GM18520 (cell line): ENCODE measurements at regions not wholly inside any gene's neighbourhood (a gene's known extent, or its start where the extent isn't known, plus 50 kb on each side); places are given as distances from the start of the nearest gene placed in this dataset.
A peak's percentile ranks its signal among the peaks of the same experiment; 100 is the strongest.
"Not testable (repeated sequence)": the region's sequence is repeated elsewhere in the genome, so short reads cannot be mapped to it uniquely, and the experiment has no call there.

Experiments used
- ATAC-seq: cut with Tn5 transposase; IDR thresholded peaks from one replicate; pipeline ENCODE4 v1.9.1; 2021; ENCODE audit not compliant: unreplicated experiment

- not testable (repeated sequence) for ATAC-seq
These were observed 941.5 kb downstream of the TUBA3C start for GRCh38 chr13:18240086-18240485.

- not testable (repeated sequence) for ATAC-seq
These were observed 943.0 kb downstream of the TUBA3C start for GRCh38 chr13:18238586-18238985.

GRCh38 chr13:18236528-18236815 lies 945.2 kb downstream of the TUBA3C start:
- ATAC-seq = no peak

GRCh38 chr13:18235756-18236527 lies 945.7 kb downstream of the TUBA3C start:
- no peak for ATAC-seq

DNA sequence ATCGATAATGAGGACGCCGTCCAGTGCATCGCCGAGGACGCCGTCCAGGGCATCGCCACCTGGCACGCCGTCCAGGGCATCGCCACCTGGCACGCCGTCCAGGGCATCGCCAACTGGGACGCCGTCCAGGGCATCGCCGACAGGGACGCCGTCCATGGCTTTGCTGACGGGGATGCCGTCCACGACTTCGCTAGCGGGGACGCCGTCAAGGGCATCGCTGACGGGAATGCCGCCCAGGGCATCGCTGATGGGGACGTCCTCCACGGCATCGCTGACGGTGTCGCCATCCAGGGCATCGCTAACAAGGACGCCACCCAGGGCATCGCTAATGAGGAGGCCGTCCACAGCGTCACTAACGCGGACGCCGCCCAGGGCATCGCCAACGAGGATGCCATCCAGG lies 946.5 kb downstream of the TUBA3C start:
- no peak for ATAC-seq

GRCh38 chr13:18234451-18234850 lies 947.2 kb downstream of the TUBA3C start:
- not testable (repeated sequence) for ATAC-seq

GRCh38 chr13:18233783-18234299 lies 947.8 kb downstream of the TUBA3C start:
- ATAC-seq = no peak

DNA sequence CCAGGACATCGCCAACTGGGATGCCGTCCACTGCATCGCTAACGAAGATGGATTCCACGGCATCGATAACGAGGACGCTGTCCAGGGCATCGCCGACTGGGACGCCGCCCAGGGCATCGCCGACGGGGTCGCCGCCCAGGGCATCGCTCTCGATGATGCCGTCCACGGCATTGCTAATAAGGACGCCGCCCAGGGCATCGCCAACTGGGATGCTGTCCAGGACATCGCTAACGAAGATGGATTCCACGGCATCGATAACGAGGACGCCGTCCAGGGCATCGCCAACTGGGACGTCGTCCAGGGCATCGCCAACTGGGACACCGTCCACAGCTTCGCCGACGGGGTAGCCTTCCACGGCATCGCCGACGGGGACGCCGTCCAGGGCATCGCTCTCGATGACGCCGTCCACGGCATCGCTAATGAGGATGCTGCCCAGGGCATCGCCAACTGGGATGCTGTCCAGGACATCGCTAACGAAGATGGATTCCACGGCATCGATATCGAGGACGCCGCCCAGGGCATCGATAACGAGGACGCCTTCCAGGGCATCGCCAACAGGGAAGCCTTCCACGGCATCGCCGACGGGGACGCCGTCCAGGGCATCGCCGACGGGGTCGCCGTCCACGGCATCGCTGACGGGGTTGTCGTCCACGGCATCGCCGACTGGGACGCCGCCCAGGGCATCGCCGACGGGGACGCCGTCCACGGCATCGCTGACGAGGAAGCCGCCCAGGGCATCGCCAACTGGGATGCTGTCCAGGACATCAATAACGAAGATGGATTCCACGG lies 948.4 kb downstream of the TUBA3C start:
- no peak for ATAC-seq

GRCh38 chr13:18232298-18232993 lies 949.2 kb downstream of the TUBA3C start:
- ATAC-seq = no peak

DNA sequence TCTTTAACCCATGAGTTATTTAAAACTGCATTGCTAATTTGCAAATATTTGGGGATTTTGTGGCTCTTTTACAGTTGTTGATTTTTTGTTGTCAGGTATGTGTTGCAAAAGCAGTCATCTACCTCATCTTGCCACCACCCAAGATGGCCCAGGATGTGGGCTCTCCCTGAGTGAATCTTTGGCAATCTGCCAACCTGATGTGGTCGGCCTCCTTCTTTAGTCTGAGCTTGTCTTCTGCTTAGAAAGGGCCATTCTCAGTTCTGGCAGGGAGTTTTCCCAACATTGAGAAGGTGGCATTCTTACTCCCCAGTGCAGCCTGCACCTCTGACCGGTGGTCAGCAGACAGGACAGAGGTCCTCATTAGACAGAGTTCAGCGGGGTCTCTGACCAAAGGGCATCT lies 957.2 kb downstream of the TUBA3C start:
- ATAC-seq = not testable (repeated sequence)

DNA sequence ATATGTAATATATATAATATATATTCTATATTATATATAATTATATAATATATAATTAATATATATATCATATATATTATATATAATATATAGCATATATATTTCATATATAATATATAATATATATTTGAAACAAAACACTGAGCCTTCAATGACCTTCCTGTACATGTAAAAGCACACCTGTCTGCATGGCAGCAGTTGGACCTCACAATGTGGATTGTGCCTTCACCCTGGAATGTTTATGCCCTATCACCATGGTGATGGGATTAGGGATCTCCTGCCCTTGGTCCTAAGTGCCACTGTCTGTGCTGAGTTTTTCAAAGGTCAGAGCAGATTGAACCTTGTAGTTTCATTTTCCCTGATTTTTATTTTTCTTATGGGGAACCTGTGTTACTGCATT lies 966.9 kb downstream of the TUBA3C start:
- ATAC-seq = not testable (repeated sequence)

DNA sequence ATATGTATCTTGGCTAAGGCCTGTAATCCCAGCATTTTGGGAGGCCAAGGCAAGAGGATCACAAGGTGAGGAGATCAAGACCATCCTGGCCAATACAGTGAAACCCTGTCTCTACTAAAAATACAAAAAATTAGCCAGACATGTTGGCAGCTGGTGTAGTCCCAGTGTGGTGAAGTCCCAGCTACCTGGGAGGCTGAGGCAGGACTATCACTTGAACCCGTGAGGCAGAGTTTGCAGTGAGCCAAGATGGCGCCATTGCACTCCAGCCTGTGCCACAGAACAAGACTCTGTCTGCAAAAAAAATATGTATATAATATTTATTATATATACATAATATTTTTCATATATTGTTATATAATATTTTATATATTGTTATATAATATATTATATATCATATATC lies 968.1 kb downstream of the TUBA3C start:
- ATAC-seq = not testable (repeated sequence)

DNA sequence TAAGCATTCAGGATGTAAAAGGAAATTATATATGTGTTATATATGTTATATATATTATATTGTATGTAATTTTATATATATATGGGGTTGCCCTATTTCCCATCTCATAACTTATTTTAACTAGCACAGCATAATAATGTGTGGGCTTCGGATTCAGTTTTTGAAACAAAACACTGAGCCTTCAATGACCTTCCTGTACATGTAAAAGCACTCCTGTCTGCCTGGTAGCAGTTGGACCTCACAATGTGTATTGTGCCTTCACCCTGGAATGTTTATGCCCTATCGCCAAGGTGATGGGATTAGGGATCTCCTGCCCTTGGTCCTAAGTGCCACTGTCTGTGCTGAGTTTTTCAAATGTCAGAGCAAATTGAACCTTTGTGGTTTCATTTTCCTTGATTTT lies 968.8 kb downstream of the TUBA3C start:
- ATAC-seq = no peak

DNA sequence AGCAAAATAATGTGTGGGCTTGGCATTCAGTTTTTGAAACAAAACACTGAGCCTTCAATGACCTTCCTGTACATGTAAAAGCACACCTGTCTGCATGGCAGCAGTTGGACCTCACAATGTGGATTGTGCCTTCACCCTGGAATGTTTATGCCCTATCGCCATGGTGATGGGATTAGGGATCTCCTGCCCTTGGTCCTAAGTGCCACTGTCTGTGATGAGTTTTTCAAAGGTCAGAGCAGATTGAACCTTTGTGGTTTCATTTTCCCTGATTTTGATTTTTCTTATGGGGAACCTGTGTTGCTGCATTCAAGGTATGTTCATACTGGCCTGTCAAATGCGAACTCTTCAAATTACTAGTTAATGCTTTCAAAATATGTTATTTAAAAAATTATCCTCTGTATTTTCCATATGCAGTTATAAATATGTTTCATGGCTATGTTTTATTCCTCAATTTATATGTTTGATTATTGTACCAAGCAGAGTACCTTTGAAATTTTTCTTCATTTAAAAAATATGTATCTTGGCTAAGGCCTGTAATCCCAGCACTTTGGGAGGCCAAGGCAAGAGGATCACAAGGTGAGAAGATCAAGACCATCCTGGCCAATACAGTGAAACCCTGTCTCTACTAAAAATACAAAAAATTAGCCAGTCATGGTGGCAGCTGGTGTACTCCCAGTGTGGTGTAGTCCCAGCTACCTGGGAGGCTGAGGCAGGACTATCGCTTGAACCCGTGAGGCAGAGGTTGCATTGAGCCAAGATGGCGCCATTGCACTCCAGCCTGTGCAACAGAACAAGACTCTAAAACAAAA lies 969.7 kb downstream of the TUBA3C start:
- peak; percentile 69 for ATAC-seq

DNA sequence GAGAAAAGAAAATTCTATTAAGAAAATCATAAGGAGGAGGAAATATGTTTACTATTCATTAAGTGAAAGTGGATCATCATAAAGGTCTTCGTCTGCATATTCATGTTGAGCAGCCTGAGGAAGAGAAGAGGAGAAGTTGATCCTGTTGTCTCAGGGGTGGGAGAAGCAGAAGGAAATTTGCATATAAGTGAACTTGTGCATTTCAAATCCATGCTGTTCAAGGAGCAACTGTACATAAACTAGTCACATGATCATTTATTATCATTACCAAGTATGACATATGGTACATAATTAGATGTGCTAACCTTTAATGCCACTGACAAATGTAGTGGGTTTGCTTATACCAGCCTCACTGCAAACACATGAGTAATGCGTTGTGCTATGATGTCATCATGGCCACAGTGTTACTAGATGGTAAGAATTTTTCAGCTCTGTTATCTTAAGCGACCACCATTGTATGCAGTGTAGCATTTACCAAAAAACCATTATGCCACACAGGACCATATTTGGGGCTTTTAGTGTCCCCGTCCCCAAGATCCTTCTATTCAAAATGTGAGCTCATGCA lies 976.9 kb downstream of the TUBA3C start:
- not testable (repeated sequence) for ATAC-seq

DNA sequence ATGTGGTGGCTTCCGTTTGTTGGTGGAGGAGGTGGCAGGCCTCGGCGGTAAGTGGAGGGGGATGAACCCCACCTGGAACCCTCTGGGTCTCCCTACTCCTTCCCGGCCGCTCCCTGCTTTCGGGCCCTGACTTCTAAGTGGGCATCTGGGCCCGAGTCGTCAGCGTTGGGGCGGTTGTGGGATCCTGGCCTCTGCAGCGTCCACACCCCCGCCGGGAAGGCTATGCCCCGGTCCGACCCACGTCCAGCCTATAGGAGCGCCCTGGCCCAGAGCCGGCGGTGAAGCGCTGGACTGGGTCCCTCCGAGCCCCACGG lies 986.3 kb downstream of the TUBA3C start:
- not testable (repeated sequence) for ATAC-seq

GRCh38 chr13:18194631-18195364 lies 986.8 kb downstream of the TUBA3C start:
- ATAC-seq = not testable (repeated sequence)

- ATAC-seq = not testable (repeated sequence)
These were observed 987.5 kb downstream of the TUBA3C start for GRCh38 chr13:18194104-18194503.
